ENCODE measurements at regions not wholly inside any gene's neighbourhood (a gene's known extent, or its start where the extent isn't known, plus 50 kb on each side); places are given as distances from the start of the nearest gene placed in this dataset.

- CTCF ChIA-PET: no interaction called here
- no peaks in the 10 kb centered on the region for H3K9me3 ChIP-seq (ENCODE audit: insufficient read depth, low read depth)
- no peaks in the 10 kb centered on the region for H3K79me2 ChIP-seq (ENCODE audit: low read depth)
Measured at GRCh38 chr13:44787617-44788016, 201.7 kb downstream of the NUFIP1 start.

GRCh38 chr13:44786756-44787155 lies 202.5 kb downstream of the NUFIP1 start:
- no peaks in the 10 kb centered on the region for H3K4me1 ChIP-seq (replicated peaks; ENCODE audit: insufficient read depth)
- no peaks in the 10 kb centered on the region for H3F3A ChIP-seq (ENCODE audit: insufficient read depth, low read depth)
- POLR2A ChIA-PET (ENCODE audit: unreplicated experiment): no interaction called here
- no peak overlapping the region for H3K27ac ChIP-seq
- BruUV-seq (replicated peaks): no TSS peak
- no peaks in the 10 kb centered on the region for H3K27me3 ChIP-seq (ENCODE audit: insufficient read depth, low read depth)
- no peak for DNase-seq
- no peak overlapping the region for H2AFZ ChIP-seq
- no peaks in the 10 kb centered on the region for H4K20me1 ChIP-seq (ENCODE audit: insufficient read depth)
- no peaks in the 10 kb centered on the region for H3K9me3 ChIP-seq (ENCODE audit: insufficient read depth, low read depth)
- intact Hi-C loops (cut with micrococcal nuclease; ENCODE audit: unreplicated experiment): no loop called here
- no peak overlapping the region for H3K4me2 ChIP-seq
- TF ChIP-seq, protein P1, sequence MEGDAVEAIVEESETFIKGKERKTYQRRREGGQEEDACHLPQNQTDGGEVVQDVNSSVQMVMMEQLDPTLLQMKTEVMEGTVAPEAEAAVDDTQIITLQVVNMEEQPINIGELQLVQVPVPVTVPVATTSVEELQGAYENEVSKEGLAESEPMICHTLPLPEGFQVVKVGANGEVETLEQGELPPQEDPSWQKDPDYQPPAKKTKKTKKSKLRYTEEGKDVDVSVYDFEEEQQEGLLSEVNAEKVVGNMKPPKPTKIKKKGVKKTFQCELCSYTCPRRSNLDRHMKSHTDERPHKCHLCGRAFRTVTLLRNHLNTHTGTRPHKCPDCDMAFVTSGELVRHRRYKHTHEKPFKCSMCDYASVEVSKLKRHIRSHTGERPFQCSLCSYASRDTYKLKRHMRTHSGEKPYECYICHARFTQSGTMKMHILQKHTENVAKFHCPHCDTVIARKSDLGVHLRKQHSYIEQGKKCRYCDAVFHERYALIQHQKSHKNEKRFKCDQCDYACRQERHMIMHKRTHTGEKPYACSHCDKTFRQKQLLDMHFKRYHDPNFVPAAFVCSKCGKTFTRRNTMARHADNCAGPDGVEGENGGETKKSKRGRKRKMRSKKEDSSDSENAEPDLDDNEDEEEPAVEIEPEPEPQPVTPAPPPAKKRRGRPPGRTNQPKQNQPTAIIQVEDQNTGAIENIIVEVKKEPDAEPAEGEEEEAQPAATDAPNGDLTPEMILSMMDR (conservative IDR thresholded peaks at IDR 0.05): no peak
- TF ChIP-seq EZH2 (IDR thresholded peaks at IDR 0.05; ENCODE audit: low read depth): no peak
- no peaks in the 10 kb centered on the region for H3K36me3 ChIP-seq (ENCODE audit: low read depth)
- CTCF ChIA-PET: no interaction called here
- no peak overlapping the region for H3K4me3 ChIP-seq
- no peaks in the 10 kb centered on the region for H3K79me2 ChIP-seq (ENCODE audit: low read depth)
- no peaks in the 10 kb centered on the region for H3K9me2 ChIP-seq (ENCODE audit: insufficient read depth)

More at GRCh38 chr13:44787617-44788016, 201.7 kb downstream of the NUFIP1 start:
- no peak overlapping the region for H3K4me2 ChIP-seq
- POLR2A ChIA-PET (ENCODE audit: unreplicated experiment): interaction anchor here (0.5 kb wide), 1 partner anchor 1406 kb away, joined by 3 read pairs; no protein-coding TSS in a partner anchor
- no peaks in the 10 kb centered on the region for H3K36me3 ChIP-seq (ENCODE audit: low read depth)
- no TSS peak for BruUV-seq (replicated peaks)
- H4K20me1 ChIP-seq (ENCODE audit: insufficient read depth): no peaks in the 10 kb centered on the region
- TF ChIP-seq EZH2 (IDR thresholded peaks at IDR 0.05; ENCODE audit: low read depth): no peak
- TF ChIP-seq, protein P1 (conservative IDR thresholded peaks at IDR 0.05): no peak
- H3K4me3 ChIP-seq: no peak overlapping the region
- H3K27ac ChIP-seq: no peak overlapping the region
- no peaks in the 10 kb centered on the region for H3K4me1 ChIP-seq (replicated peaks; ENCODE audit: insufficient read depth)
- no peaks in the 10 kb centered on the region for H3K9me2 ChIP-seq (ENCODE audit: insufficient read depth)
- H2AFZ ChIP-seq: no peak overlapping the region
- H3F3A ChIP-seq (ENCODE audit: insufficient read depth, low read depth): no peaks in the 10 kb centered on the region
- H3K27me3 ChIP-seq (ENCODE audit: insufficient read depth, low read depth): no peaks in the 10 kb centered on the region
- intact Hi-C loops (cut with micrococcal nuclease; ENCODE audit: unreplicated experiment): no loop called here
- no peak for DNase-seq

DNA sequence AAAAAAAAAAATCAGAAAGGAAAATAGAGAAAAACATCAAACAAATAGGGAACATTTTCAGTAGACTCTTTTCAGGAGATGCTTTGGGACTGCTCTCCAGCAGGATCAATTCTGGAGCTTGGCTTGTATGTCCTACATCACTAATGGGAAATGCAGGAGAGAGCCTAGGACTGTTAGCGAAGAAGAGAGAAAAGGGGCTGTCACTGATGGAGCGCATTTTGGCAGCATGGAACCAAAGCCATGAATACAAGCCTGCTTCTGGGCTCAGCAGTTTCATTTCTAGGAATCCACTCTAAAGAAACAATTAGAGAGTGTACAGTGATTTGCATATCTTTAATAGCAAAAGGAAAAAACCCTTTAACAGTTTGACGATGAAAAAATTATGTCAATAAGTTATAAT lies 203.9 kb downstream of the NUFIP1 start:
- ChIA-PET CTCF (no interaction called here), POLR2A (ENCODE audit: unreplicated experiment) (no interaction called here)
- DNase-seq: no peak
- no peaks in the 10 kb centered on the region for H3K79me2 ChIP-seq (ENCODE audit: low read depth)
- H3K4me3 ChIP-seq: no peak overlapping the region
- no peak overlapping the region for H2AFZ ChIP-seq
- H3K4me2 ChIP-seq: no peak overlapping the region
- no peaks in the 10 kb centered on the region for H3F3A ChIP-seq (ENCODE audit: insufficient read depth, low read depth)
- TF ChIP-seq, protein P1 (conservative IDR thresholded peaks at IDR 0.05): no peak
- no peak for TF ChIP-seq EZH2 (IDR thresholded peaks at IDR 0.05; ENCODE audit: low read depth)
- no peaks in the 10 kb centered on the region for H3K9me3 ChIP-seq (ENCODE audit: insufficient read depth, low read depth)
- H3K27ac ChIP-seq: no peak overlapping the region
- intact Hi-C loops (cut with micrococcal nuclease; ENCODE audit: unreplicated experiment): no loop called here
- no peaks in the 10 kb centered on the region for H3K9me2 ChIP-seq (ENCODE audit: insufficient read depth)
- H3K27me3 ChIP-seq (ENCODE audit: insufficient read depth, low read depth): no peaks in the 10 kb centered on the region
- no peaks in the 10 kb centered on the region for H3K4me1 ChIP-seq (replicated peaks; ENCODE audit: insufficient read depth)
- no peaks in the 10 kb centered on the region for H4K20me1 ChIP-seq (ENCODE audit: insufficient read depth)
- no TSS peak for BruUV-seq (replicated peaks)
- no peaks in the 10 kb centered on the region for H3K36me3 ChIP-seq (ENCODE audit: low read depth)
